ENCODE measurements at regions not wholly inside any gene's neighbourhood (a gene's known extent, or its start where the extent isn't known, plus 50 kb on each side); places are given as distances from the start of the nearest gene placed in this dataset.

GRCh38 chr1:189804352-189804751 lies 673.3 kb downstream of the BRINP3 start:
- TF ChIP-seq CTCF (IDR thresholded peaks at IDR 0.05; ENCODE audit: low read depth, low read length, missing input control) (no peak), MAX (IDR thresholded peaks at IDR 0.05) (no peak)

Data from liver (tissue), 2 donors.